Jurkat, Clone E6-1 (cell line): ENCODE measurements at regions not wholly inside any gene's neighbourhood (a gene's known extent, or its start where the extent isn't known, plus 50 kb on each side); places are given as distances from the start of the nearest gene placed in this dataset.

Experiments used
- DNase-seq: peaks from one replicate; pipeline ENCODE4 v3.0.0-alpha.2; 2011; ENCODE audit warnings: low read depth, low spot score
- H3K4me3 ChIP-seq: 2 replicates; pipeline ENCODE4 v1.5.1; 2011; ENCODE audit warnings: mild to moderate bottlenecking, low read length, control low read depth, moderate library complexity

- DNase-seq = no peak
- H3K4me3 ChIP-seq = no peak overlapping the region
These were observed 1390.5 kb upstream of the TENM3 start for GRCh38 chr4:180852738-180853137.

GRCh38 chr4:180855184-180855583 is 1388.0 kb upstream of the TENM3 start:
- no peak overlapping the region for H3K4me3 ChIP-seq
- no peak for DNase-seq

- no peak overlapping the region for H3K4me3 ChIP-seq
- no peak for DNase-seq
These were observed 1383.0 kb upstream of the TENM3 start for GRCh38 chr4:180860089-180860720.

DNA sequence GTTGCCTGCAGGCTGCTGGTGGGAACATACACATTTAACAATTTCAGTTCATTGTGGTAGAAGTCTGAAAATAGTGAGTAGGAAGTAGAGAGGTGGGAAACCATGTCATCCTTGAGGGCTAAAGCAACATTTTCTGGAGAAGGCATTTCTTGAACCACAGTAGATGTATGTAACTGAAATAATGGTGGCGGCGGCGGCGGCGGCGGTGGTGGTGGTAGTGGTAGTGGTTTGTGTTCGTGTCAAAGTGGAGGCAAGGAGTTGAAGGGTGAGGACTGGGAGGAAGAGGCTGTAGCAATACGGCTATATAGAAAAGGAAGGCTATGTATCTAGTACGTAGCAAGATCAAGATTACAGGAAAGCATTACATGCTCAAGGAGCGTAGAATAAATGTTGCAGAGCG is 1381.6 kb upstream of the TENM3 start:
- DNase-seq = no peak
- H3K4me3 ChIP-seq = no peak overlapping the region

GRCh38 chr4:180866933-180867643 is 1376.1 kb upstream of the TENM3 start:
- no peak overlapping the region for H3K4me3 ChIP-seq
- DNase-seq = no peak

DNA sequence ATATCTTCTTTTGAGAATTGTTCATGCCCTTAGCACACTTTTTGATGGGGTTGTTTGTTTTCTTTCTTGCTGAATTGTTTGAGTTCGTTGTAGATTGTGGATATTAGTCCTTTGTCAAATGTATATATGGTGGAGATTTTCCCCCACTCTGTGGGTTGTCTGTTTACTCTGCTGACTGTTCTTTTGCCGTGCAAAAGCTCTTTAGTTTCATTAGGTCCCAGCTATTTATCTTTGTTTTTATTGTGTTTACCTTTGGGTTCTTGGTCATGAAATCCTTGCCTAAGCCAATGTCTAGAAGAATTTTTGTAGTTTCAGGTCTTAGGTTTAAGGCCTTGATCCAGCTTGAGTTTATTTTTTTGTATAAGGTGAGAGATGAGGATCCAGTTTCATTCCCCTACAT is 1372.6 kb upstream of the TENM3 start:
- DNase-seq = no peak
- H3K4me3 ChIP-seq = no peak overlapping the region

DNA sequence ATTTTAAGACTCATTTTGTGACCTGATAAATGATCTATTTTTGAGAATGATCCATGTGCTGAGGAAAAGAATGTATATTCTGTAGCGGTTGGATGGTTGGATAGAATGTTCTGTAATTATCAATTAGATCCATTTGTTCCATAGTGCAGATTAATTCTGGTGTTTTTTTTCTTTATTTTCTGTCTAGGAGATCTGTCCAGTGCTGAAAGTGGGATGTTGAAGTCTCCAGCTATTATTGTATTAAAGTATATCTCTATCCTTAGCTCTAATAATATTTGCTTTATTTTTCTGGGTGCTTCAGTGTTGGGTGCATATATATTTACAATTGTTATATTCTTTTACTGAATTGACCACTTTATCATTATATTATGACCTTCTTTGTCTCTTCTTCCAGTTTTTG is 1344.9 kb upstream of the TENM3 start:
- no peak for DNase-seq
- no peak overlapping the region for H3K4me3 ChIP-seq

GRCh38 chr4:180900781-180901180 is 1342.4 kb upstream of the TENM3 start:
- DNase-seq = no peak
- H3K4me3 ChIP-seq = no peak overlapping the region

DNA sequence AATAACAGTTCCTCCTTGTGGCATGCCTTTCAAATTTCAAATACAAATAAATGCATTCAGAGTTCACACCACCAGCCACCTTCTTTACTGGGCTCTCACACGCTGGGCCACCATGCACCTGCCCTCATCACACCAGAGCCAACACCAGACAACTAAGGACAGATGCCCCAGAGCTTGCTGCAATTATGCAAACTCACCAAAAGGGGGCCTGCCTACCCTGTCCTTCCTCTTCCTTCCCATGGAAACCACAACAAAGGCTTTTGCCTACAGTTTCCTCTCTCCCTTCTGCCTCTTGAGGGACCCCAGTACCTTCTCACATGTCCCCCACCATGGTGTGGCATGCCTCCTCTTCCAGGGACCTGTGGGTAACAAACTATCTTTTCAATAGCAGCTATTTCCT is 1333.9 kb upstream of the TENM3 start:
- peak; percentile 27 for DNase-seq

DNA sequence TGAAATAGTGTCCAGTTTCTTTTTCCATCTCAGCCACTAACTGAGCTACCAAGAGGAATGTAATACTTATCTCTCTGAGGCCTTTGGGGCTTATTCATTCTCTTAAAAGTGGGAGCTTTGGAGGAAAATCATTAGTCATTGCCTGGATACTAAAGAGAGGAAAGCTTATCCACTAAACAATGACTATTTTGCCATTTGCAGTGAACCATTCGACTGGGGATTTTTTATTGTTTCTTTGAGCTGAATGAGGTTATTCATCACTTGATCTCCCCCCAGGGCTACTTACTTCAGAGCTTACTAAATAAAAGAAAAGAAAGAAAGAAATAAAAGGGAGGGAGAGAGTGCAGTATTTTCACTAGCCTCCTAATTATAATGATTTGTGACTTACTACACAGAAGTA is 1329.5 kb upstream of the TENM3 start:
- no peak overlapping the region for H3K4me3 ChIP-seq
- DNase-seq = no peak

More for the DNA sequence above, 1333.9 kb upstream of the TENM3 start:
- no peak overlapping the region for H3K4me3 ChIP-seq

DNA sequence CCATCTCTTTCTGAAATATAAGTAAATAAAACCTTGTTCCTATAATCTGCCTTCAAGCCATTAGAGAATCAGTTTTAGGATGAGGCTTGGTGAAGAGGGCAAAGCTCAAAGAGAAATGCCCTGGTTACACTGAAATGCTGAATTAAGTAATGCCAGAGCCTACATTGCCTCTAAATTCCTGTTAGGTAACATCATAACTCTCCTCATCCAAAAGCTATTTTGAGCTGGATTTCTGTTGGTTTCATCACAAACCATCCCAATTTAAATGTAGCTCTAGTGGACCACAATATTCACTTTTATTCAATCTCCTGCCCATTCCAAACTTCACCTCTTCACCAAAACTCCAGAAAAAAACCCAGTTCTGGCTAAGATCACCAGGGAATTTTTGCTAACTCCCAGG is 1319.7 kb upstream of the TENM3 start:
- DNase-seq = no peak
- H3K4me3 ChIP-seq = no peak overlapping the region

DNA sequence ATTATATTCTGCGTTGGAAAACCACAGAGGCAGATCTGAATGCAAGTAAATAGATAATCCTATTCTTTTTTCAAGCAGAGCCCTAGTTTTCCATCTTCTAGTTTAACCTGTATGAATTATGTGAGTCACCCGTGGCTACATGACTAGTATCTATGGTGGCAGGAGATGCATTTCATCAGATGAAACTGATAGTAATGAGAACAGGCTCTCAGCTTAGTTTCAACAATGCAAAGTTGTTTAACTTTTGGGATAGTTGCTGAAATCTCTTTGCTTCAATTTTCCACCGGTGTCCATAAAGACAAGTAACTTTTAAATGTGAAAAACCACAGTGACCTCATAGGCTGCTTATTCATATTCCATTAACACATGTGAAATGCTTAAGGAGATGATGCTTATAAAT is 1317.4 kb upstream of the TENM3 start:
- no peak overlapping the region for H3K4me3 ChIP-seq
- no peak for DNase-seq

DNA sequence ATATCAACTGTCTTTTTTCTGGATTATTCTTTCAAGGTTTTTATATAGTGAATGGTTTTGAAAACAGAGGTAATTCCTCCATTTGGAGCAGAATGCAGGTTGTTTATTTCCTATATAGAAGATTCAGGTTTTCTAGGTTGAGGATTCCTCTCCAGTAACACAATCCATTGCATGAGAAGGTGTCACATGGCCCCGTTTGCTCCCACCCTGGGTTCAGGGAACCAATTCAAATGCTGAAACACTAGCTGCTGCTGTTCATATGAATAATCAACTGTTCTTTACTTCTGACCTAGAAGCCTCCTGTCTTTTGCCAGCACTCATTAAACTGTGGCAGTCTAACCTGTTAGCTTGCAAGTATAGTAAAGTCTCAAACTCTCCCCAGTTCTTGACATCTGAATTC is 1316.9 kb upstream of the TENM3 start:
- no peak for DNase-seq
- H3K4me3 ChIP-seq = no peak overlapping the region

DNA sequence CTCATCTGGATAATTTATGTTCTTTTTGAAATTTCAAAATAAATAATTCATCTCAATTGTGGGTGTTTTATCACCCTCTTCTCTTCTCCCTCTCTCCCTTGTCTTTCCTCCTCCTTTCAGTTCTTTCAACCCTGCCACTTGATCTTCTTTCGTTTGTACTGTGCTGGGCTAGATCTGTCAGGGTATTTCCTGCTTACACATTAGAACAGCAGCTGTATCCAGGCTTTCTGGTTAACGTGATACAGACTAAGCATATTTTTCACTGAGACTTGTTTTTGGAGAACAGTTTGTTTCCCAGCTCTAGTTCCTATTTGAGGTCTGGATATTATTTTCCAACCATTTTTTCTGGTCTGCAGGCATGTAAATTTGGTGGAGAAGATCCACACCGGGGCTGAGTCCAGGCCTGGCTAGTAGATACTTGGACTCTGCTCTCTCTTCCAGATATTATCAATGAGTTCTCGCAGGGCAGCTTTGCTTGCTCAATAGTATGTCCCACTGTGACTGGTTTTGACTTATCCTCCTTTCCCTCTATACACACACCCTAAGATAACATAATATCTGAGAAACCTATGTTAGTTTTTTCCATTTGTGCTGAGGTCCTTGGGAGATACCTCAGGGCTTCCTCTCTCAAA is 1310.7 kb upstream of the TENM3 start:
- H3K4me3 ChIP-seq = no peak overlapping the region
- DNase-seq = no peak

DNA sequence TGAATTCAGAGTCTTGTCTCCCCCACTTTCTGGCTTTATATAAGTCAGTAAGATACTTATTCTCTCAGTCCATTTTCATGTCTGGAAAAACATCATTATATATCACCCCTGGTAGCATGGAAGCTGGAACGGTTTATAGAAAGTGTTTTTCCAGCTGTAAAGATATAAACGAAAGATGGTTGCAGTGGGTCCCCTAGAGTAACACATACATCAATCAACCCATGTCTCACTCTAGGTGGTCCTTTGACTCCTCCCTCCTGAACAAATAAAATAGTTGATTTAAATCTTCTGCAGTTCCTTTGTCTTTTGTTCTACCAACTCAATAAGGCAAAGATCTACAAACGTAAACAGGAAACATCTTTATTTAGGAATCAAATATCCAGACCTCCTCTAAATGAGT is 1306.1 kb upstream of the TENM3 start:
- H3K4me3 ChIP-seq = no peak overlapping the region
- no peak for DNase-seq

DNA sequence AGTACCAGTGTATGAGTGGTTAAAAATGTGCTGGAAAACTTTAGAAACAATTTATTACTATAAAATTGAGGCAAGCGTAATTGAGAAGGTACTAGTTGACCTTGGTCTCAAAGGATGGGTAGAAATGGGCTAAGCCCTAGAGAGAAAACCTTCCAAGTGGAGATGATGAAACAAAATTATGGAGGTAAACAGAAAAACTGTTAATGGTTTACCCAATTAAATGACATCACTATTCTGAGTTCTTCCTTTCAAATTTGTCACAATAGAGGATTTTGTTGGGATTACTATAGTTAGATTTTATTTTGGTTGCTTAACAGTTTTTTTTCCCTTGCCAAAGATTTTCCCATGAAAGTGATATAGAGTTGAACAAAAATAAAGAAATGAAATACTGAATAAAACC is 1302.5 kb upstream of the TENM3 start:
- no peak overlapping the region for H3K4me3 ChIP-seq
- DNase-seq = no peak

DNA sequence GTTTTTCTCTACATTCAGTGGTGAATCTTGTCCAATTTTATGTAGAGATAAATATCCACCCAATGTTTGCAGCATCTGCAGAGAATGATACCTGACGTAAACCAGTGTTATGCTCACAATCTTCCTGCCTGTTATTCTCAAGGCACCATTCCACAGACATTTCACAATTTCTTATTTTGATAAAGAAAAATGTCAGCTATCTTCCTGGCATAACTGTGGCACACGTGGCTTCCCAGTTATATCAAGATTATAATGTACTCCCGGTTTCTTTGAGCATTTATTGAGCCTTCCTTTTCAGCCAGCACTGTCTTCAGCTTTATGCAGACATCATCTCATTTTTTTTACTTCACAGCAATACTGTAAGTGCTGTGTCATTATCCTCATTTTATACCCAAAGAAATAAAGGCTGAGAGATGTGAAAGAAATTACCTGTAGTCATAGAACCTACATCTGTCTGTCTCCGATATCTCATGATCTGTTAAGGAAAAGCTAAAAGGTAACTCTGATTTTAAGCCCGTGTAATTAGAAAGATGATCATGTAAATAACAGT is 1300.8 kb upstream of the TENM3 start:
- DNase-seq = no peak
- no peak overlapping the region for H3K4me3 ChIP-seq

DNA sequence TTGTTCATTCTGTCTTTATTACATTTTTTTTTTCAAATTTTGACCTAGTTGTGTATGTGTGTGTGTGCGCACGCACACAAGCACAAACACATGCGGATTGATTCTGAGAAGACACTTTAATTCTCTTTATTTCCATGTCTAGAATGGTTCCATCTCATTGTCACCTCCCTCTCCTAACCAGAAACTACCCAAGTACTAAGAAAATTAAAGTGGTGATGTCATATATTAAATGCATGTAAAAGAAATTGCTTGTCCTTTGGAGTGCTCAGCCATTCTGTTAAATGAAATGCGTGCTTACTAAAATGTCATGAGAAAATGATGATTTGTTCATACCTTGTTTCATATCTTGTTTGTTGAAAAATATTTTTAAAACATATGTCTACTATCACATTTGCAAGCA is 1297.0 kb upstream of the TENM3 start:
- no peak for DNase-seq
- no peak overlapping the region for H3K4me3 ChIP-seq

- H3K4me3 ChIP-seq = no peak overlapping the region
- DNase-seq = no peak
These were observed 1295.8 kb upstream of the TENM3 start for GRCh38 chr4:180947425-180947824.

DNA sequence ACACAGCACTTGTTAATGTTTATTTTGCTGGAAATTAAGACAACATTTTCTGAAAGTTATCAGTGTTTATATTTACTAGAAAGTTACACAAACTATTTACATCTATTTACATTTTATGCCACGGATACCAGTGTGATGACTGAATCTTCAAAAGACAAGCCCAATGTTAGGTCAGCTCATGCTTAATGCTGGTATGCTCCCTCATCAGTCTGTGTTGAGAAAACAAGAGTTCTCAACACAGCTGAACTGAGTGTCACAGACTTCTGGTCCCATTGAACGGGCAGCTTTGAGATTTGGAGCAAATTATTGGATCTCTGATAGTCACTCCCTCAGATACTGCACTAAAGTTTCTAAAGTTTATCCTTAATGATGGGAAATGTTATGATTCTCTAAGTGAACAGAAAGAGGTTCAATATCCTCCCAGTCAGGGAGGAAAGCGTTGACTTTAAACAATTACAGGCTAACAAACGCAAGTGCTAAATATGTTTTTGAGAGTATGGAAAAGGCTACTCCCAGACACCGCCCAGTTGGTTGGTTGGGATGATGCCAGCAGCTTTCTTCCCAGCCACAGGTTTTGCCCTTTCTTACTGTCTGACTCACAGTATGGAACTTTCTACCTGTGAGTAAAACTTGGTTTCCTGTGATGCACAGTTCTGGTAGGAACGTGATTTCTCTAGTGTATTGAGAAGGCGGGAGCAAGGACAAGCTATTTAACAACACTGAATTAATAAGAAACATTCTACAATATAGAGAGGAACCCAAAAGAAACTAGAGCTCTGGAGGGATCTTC is 1293.6 kb upstream of the TENM3 start:
- DNase-seq = no peak
- no peak overlapping the region for H3K4me3 ChIP-seq
